HG02970 (cell line): ENCODE measurements at regions not wholly inside any gene's neighbourhood (a gene's known extent, or its start where the extent isn't known, plus 50 kb on each side); places are given as distances from the start of the nearest gene placed in this dataset.
"Not testable (repeated sequence)": the region's sequence is repeated elsewhere in the genome, so short reads cannot be mapped to it uniquely, and the experiment has no call there.

Experiments
- ATAC-seq: cut with Tn5 transposase; IDR thresholded peaks from one replicate; pipeline ENCODE4 v1.9.1; 2021; ENCODE audit warnings: mild to moderate bottlenecking, moderate library complexity, moderate number of reproducible peaks; ENCODE audit not compliant: unreplicated experiment, low FRiP score

GRCh38 chr10:27349987-27350386, 109.4 kb upstream of the ACBD5 start:
- ATAC-seq = no peak

DNA sequence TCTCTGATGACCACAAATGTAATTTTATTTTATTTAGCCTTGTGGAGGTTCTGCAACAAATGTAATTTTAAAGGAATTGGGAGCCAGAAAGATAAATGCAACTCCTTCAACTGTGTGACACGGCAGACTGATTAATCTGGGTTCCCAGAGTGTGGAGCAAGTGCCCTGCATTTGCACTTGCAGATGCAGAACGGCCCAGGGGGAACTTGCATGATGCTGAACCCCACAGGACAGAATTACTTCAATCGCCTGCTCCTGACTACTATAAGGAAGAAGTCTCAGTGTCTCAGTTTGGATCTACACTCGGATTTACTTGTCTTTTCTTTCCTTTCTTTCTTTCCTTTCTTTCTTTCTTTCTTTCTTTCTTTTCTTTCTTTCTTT, 107.2 kb upstream of the ACBD5 start:
- ATAC-seq = not testable (repeated sequence)

DNA sequence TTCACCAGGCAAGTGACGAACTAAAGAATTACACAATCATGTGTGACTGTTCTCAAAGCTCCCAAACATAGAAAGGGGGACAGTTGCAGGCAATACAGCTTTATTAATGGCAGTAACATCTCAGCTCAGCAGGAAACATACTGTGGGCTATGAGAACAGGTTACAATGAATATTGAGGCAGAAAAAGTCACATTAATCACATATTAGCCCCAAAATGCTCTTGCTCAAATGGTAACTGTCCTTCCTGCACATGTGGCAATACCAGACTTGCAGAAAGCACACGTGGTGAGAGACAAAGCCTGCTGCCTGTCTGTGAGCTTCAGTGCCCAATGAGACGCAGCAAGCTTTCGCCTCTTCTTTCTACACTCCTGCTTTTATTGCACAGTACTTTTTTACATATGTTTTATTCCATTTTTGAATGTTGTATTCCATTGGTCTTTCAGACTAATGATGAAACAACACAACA, 104.9 kb upstream of the ACBD5 start:
- peak; percentile 55 for ATAC-seq

GRCh38 chr10:27344568-27345454, 104.2 kb upstream of the ACBD5 start:
- ATAC-seq = peak; percentile 35

DNA sequence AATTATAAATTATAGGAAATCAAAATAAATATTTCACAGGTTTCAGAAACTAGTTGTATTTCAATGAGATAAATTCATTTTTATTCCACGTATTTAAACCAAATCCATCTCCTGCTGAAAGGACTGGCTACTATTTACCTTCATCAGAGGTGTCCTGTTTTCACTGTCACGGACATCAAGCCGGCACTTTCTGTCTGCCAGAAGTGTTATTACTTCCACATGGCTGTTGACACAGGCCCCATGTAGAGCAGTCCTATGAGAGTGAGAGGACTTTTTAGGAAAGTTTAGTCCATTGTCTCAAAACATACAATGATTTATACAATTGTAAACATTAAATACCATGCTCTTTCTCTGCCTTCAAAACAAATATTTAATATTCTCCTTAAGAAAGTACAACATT, 100.4 kb upstream of the ACBD5 start:
- no peak for ATAC-seq

DNA sequence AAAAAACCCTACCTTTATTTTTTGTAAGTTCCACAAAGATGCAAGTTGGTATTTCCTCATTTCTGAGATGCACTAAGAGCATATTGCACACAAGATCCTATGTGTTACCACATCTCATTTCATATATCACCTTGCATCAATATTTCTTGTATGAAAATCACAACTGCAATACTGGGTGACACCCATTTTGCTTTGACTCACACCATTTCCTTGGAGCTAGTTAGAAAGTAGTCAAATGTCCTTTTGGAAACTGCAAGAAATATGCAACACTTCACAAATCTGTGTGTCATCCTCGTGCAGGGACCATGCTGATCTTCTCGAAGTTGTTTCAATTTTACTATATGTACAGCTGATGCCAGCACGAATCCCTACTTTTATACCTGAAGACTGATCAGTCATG, 94.6 kb upstream of the ACBD5 start:
- ATAC-seq = not testable (repeated sequence)

GRCh38 chr10:27330074-27330473, 89.5 kb upstream of the ACBD5 start:
- ATAC-seq = no peak

DNA sequence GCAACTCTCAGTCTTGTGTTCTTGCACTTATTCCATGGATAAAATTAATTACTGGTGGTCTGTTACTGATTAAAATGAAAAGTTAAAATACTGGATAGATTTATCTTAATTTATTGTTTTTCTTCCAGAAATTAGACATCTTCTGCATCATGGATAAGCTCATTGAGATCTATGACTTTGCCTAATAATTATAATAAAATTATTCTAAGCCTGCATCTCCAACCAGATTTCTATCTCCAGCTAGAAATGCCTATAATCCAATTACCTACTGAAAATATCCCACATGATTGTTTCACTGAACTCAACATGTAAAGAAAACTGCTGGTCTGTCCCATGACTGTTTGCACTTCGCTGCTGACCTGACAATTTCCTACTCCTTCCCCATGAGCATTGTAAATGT, 88.3 kb upstream of the ACBD5 start:
- no peak for ATAC-seq

- ATAC-seq = not testable (repeated sequence)
These were observed 86.2 kb upstream of the ACBD5 start for GRCh38 chr10:27326748-27327147.

- ATAC-seq = no peak
These were observed 79.3 kb upstream of the ACBD5 start for GRCh38 chr10:27319752-27320431.

- ATAC-seq = not testable (repeated sequence)
These were observed 78.5 kb upstream of the ACBD5 start for GRCh38 chr10:27319139-27319538.

- ATAC-seq = not testable (repeated sequence)
These were observed 74.5 kb upstream of the ACBD5 start for GRCh38 chr10:27315082-27315481.

DNA sequence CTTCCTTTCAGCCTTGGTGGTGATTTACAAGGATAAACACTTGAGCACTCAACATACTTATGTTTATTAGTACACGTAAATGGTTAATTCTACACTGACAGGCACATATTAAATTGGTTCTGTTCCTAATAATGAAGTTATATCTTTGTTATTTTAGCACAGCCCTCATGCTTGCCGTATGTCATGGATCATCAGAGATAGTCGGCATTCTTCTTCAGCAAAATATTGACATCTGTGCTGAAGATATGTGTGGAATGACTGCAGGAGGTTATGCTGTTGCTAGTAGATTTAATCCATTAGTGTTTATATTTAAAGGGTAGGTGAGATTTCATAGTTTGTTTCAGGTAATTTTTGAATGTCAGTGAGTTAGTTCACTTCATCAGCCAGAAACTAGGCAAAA, 73.0 kb upstream of the ACBD5 start:
- ATAC-seq = not testable (repeated sequence)

- no peak for ATAC-seq
These were observed 72.3 kb upstream of the ACBD5 start for GRCh38 chr10:27312854-27313253.

GRCh38 chr10:27311809-27312208, 71.2 kb upstream of the ACBD5 start:
- not testable (repeated sequence) for ATAC-seq

- not testable (repeated sequence) for ATAC-seq
These were observed 57.9 kb upstream of the ACBD5 start for GRCh38 chr10:27298522-27298850.

DNA sequence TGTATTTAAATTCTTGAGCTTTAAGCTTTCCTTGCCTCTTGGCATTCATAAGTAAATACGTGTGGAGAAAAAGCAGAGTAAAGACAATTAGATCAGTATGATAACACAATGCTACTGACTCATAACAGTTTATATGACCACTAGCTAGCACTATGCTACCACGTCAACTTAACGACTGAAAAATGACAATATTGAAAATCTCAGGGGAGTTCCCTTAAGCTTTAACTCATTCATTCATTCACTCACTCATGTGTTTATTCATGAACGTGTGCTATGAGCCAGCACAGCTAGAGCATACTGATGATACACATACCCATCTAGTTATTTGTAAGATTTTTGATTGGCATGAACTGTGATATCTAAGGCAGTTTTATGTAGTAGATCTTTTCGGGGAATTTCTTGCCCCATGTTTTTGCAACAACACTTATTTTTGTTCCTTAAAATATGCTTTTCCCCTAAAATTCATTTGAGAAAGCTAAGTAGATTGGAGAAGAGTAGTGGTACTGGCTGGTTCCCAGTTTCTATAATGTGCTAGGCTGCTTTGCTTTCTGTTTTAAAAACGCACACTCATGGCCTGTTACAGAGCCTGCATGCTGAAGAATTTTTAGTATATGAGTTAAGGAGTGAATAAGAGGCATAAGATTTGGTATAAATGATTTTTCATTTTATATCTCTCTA, 57.4 kb upstream of the ACBD5 start:
- ATAC-seq = no peak

GRCh38 chr10:27296285-27296684, 55.7 kb upstream of the ACBD5 start:
- not testable (repeated sequence) for ATAC-seq

- not testable (repeated sequence) for ATAC-seq
These were observed 50.8 kb upstream of the ACBD5 start for GRCh38 chr10:27291253-27291895.
